Astrocyte (in vitro differentiated cells and primary cell): ENCODE measurements at regions not wholly inside any gene's neighbourhood (a gene's known extent, or its start where the extent isn't known, plus 50 kb on each side); places are given as distances from the start of the nearest gene placed in this dataset.

Experiments
- CTCF ChIP-seq: IDR thresholded peaks from 2 replicates; pipeline ENCODE4 v1.5.1; 2011; ENCODE audit warnings: low read depth, mild to moderate bottlenecking, inconsistent platforms, low read length, moderate library complexity; ENCODE audit not compliant: insufficient read depth
- EZH2 ChIP-seq: IDR thresholded peaks from 2 replicates; pipeline ENCODE4 v1.6.1; 2012; ENCODE audit warnings: mild to moderate bottlenecking, low read length, inconsistent platforms; ENCODE audit not compliant: insufficient read depth

GRCh38 chr12:80018119-80018518 is 81.2 kb upstream of the OTOGL start:
- TF ChIP-seq CTCF (no peak), EZH2 (no peak)
